GM18498 (cell line): ENCODE measurements at regions not wholly inside any gene's neighbourhood (a gene's known extent, or its start where the extent isn't known, plus 50 kb on each side); places are given as distances from the start of the nearest gene placed in this dataset.

Source experiments
- ATAC-seq: cut with Tn5 transposase; IDR thresholded peaks from one replicate; pipeline ENCODE4 v1.9.1; 2021; ENCODE audit warnings: mild to moderate bottlenecking, moderate library complexity; ENCODE audit not compliant: unreplicated experiment

DNA sequence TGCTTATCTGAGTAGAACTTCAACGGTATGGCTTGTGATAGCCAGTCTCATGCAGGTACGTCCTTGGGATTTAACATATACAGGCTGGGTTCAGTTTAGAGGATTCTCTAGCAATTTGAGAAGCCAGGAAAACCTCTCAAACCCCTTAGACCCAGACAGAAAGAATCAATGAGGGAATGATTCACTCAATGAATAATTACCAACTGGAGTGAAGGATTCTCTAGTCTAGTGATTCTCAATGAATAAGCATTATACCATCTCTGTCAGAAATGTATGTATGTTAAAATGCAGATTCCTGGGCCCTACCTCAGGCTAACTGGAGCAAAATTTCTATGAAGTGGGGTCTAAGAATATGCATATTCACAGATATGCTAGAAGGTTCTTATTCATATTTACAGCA, 54.5 kb upstream of the APP start:
- ATAC-seq, result no peak

DNA sequence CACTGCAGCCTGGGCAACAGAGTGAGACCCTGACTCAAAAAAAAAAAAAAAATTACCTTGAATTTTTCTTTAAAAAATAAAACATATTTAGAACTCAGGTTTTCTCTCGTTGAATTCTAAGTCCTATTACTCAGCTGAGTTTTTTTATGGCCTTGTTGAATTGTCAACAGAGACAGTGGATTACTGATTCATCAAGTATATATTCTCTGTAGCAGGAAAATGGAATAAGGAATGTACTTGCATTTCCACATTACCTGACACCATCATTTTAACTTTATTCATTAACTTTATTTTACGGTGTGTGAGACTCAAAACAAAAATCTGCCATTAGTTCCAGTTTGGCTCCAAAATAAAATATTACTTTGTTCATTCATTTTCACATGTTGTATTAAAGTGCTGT, 53.8 kb upstream of the APP start:
- no peak for ATAC-seq
